H1 (cell line): ENCODE measurements at regions not wholly inside any gene's neighbourhood (a gene's known extent, or its start where the extent isn't known, plus 50 kb on each side); places are given as distances from the start of the nearest gene placed in this dataset.

Experiments used
- CTCF ChIA-PET: fragments of 300-600 bp; sonication (Branson Sonifier 250); formaldehyde crosslinking; loops from one replicate; lab custom pipeline; 2021; ENCODE audit not compliant: partially characterized antibody; lab: Charles Lee
- POLR2A ChIA-PET: fragments of 300-600 bp; sonication (Branson Sonifier 250); formaldehyde crosslinking; loops from one replicate; lab custom pipeline; 2021; ENCODE audit warnings: inconsistent platforms; ENCODE audit not compliant: partially characterized antibody; lab: Charles Lee
- DNase-seq, 2 experiments: peaks; one replicate each; pipeline versions ENCODE4 v3.0.0 to v3.0.0-alpha.2; 2010 to 2022; ENCODE audit warnings: low spot score in 2 of 2, low read depth in 1 of 2, mixed read lengths in 1 of 2
- FAIRE-seq: peaks from 2 replicates; lab custom pipeline; 2011; peaks lifted over from hg19 to GRCh38; lab: Jason Lieb, UNC
- H2AFZ ChIP-seq: 2 replicates; pipeline ENCODE4 v1.8.1; 2012; ENCODE audit warnings: low read length, inconsistent platforms
- H2AK5ac ChIP-seq: 2 replicates; pipeline ENCODE4 v1.6.1; 2013; ENCODE audit warnings: low read depth, low read length
- H2BK120ac ChIP-seq: replicated peaks from 2 replicates; pipeline ENCODE3; 2013; ENCODE audit warnings: low read depth, low read length, inconsistent platforms
- H2BK12ac ChIP-seq: 2 replicates; pipeline ENCODE4 v1.6.1; 2013; ENCODE audit warnings: low read depth, low read length
- H2BK15ac ChIP-seq: 2 replicates; pipeline ENCODE4 v1.6.1; 2013; ENCODE audit warnings: low read length
- H2BK20ac ChIP-seq: 2 replicates; pipeline ENCODE4 v1.6.1; 2013; ENCODE audit warnings: low read length
- H2BK5ac ChIP-seq: 2 replicates; pipeline ENCODE4 v1.6.1; 2013; ENCODE audit warnings: low read depth, low read length
- H3K14ac ChIP-seq: 2 replicates; pipeline ENCODE4 v1.6.1; 2013; ENCODE audit warnings: inconsistent platforms; ENCODE audit not compliant: insufficient read length
- H3K18ac ChIP-seq: 2 replicates; pipeline ENCODE4 v1.6.1; 2013; ENCODE audit warnings: low read length; ENCODE audit errors: extremely low read depth
- H3K23ac ChIP-seq: 2 replicates; pipeline ENCODE4 v1.6.1; 2013; ENCODE audit warnings: inconsistent platforms; ENCODE audit not compliant: insufficient read length
- H3K23me2 ChIP-seq: 2 replicates; pipeline ENCODE4 v1.6.1; 2013; ENCODE audit warnings: low read depth, low read length
- H3K27ac ChIP-seq: 2 replicates; pipeline ENCODE4 v1.6.1; 2011; ENCODE audit warnings: low read depth, low read length, inconsistent platforms
- H3K27me3 ChIP-seq, 4 experiments: replicated peaks in 1 of 4; 1 replicate in 1 of 4; 2 replicates in 3 of 4; pipeline versions ENCODE4 v1.6.1 to v1.8.1; 2011 to 2013; ENCODE audit warnings: low read length in 3 of 4, mild to moderate bottlenecking in 3 of 4, inconsistent platforms in 2 of 4, mixed read lengths in 2 of 4, moderate library complexity in 1 of 4; ENCODE audit not compliant: control insufficient read depth in 3 of 4, insufficient read depth in 3 of 4; ENCODE audit errors: extremely low read depth in 1 of 4
- H3K36me3 ChIP-seq, 4 experiments: 2 replicates each; pipeline versions ENCODE4 v1.6.1 to v1.8.1; 2011 to 2013; ENCODE audit warnings: mild to moderate bottlenecking in 4 of 4, low read length in 3 of 4, moderate library complexity in 2 of 4, control low read depth in 1 of 4, inconsistent platforms in 1 of 4; ENCODE audit not compliant: insufficient read depth in 4 of 4, control insufficient read depth in 2 of 4
- H3K4ac ChIP-seq: replicated peaks from 2 replicates; pipeline ENCODE3; 2013; ENCODE audit warnings: low read length, low read depth, mixed read lengths, inconsistent platforms; ENCODE audit not compliant: insufficient read length
- H3K4me1 ChIP-seq, 4 experiments: replicated peaks in 1 of 4; 1 replicate in 1 of 4; 2 replicates in 3 of 4; pipeline versions ENCODE4 v1.6.1 to v1.8.1; 2011 to 2013; ENCODE audit warnings: low read length in 3 of 4, inconsistent platforms in 2 of 4, mixed read lengths in 1 of 4; ENCODE audit not compliant: insufficient read depth in 4 of 4, control insufficient read depth in 3 of 4
- H3K4me2 ChIP-seq, 2 experiments: 2 replicates each; pipeline versions ENCODE4 v1.6.1 to v1.8.1; 2011 to 2013; ENCODE audit warnings: low read depth in 2 of 2, low read length in 2 of 2, control low read depth in 1 of 2, inconsistent platforms in 1 of 2, mild to moderate bottlenecking in 1 of 2; ENCODE audit not compliant: insufficient read depth in 1 of 2
- H3K4me3 ChIP-seq, 4 experiments: fragments of 200-600, 300-600 bp in 1 of 4; sonication (generic), shearing (Covaris generic), sonication (Bioruptor Twin) in 1 of 4; 2 replicates each; pipeline versions ENCODE4 v1.5.1 to v1.8.1; 2011 to 2016; ENCODE audit warnings: low read length in 4 of 4, low read depth in 3 of 4, control low read depth in 2 of 4, inconsistent platforms in 2 of 4, mild to moderate bottlenecking in 2 of 4, mixed read lengths in 1 of 4, moderate library complexity in 1 of 4; ENCODE audit not compliant: insufficient read depth in 2 of 4; ENCODE audit errors: extremely low read depth in 1 of 4
- H3K56ac ChIP-seq: replicated peaks from 2 replicates; pipeline ENCODE3; 2013; ENCODE audit warnings: low read depth, mild to moderate bottlenecking, mixed read lengths, low read length, inconsistent platforms; ENCODE audit not compliant: insufficient read length
- H3K79me1 ChIP-seq: 2 replicates; pipeline ENCODE4 v1.6.1; 2013; ENCODE audit warnings: low read depth, low read length, control low read depth
- H3K79me2 ChIP-seq, 2 experiments: 2 replicates each; pipeline versions ENCODE4 v1.6.1 to v1.8.1; 2012 to 2013; ENCODE audit warnings: low read length in 2 of 2, mild to moderate bottlenecking in 2 of 2, inconsistent platforms in 1 of 2; ENCODE audit not compliant: insufficient read depth in 2 of 2, control insufficient read depth in 1 of 2
- H3K9ac ChIP-seq, 4 experiments: replicated peaks in 1 of 4; 1 replicate in 1 of 4; 2 replicates in 3 of 4; pipeline versions ENCODE4 v1.6.1 to v1.8.1; 2011 to 2013; ENCODE audit warnings: low read depth in 3 of 4, low read length in 3 of 4, control low read depth in 2 of 4, mild to moderate bottlenecking in 2 of 4, moderate library complexity in 2 of 4, inconsistent platforms in 1 of 4; ENCODE audit errors: extremely low read depth in 1 of 4
- H3K9me3 ChIP-seq, 2 experiments: 2 replicates each; pipeline versions ENCODE4 v1.6.1 to v1.8.1; 2012 to 2013; ENCODE audit warnings: mild to moderate bottlenecking in 2 of 2, moderate library complexity in 2 of 2, control low read depth in 1 of 2, inconsistent platforms in 1 of 2, low read depth in 1 of 2, low read length in 1 of 2, mixed read lengths in 1 of 2; ENCODE audit not compliant: insufficient read depth in 2 of 2
- H4K20me1 ChIP-seq, 2 experiments: replicated peaks in 1 of 2; 2 replicates each; pipeline versions ENCODE3 to v1.8.1; 2011 to 2013; ENCODE audit warnings: inconsistent platforms in 2 of 2, low read length in 2 of 2, mild to moderate bottlenecking in 1 of 2; ENCODE audit not compliant: insufficient read depth in 2 of 2, control insufficient read depth in 1 of 2
- H4K5ac ChIP-seq: 2 replicates; pipeline ENCODE4 v1.6.1; 2013; ENCODE audit warnings: low read length, low read depth, mixed read lengths, inconsistent platforms; ENCODE audit not compliant: insufficient read length
- H4K8ac ChIP-seq: 2 replicates; pipeline ENCODE4 v1.8.0; 2013; ENCODE audit warnings: mild to moderate bottlenecking, moderate library complexity, low read length, inconsistent platforms; ENCODE audit not compliant: insufficient read depth; ENCODE audit errors: extremely low read depth
- H4K91ac ChIP-seq: replicated peaks from 2 replicates; pipeline ENCODE3; 2013; ENCODE audit warnings: low read length, mixed read lengths, inconsistent platforms; ENCODE audit not compliant: insufficient read length
- WGBS, 2 experiments: shearing (Covaris generic) in 1 of 2; methylation state at CpG; one replicate each; pipeline versions ENCODE4 v1.1.6 to v1.1.7; 2013 to 2015; ENCODE audit warnings: low lambda C conversion rate in 2 of 2, mixed read lengths in 2 of 2, inconsistent platforms in 1 of 2, low coverage in 1 of 2, missing lambda C conversion rate in 1 of 2; ENCODE audit not compliant: insufficient replicate concordance in 2 of 2, insufficient coverage in 1 of 2, insufficient read length in 1 of 2; ENCODE audit errors: extremely low coverage in 1 of 2, missing lambda C conversion rate in 1 of 2; 5-methylcytosine and 5-hydroxymethylcytosine counted together
- TF ChIP-seq, protein P1 (sequence below): fragments of 300-600 bp; sonication (generic); IDR thresholded peaks from 2 replicates; pipeline ENCODE4 v1.7.1; 2012; ENCODE audit warnings: low read length, moderate library complexity, mild to moderate bottlenecking, inconsistent platforms; ENCODE audit not compliant: insufficient replicate concordance

DNA sequence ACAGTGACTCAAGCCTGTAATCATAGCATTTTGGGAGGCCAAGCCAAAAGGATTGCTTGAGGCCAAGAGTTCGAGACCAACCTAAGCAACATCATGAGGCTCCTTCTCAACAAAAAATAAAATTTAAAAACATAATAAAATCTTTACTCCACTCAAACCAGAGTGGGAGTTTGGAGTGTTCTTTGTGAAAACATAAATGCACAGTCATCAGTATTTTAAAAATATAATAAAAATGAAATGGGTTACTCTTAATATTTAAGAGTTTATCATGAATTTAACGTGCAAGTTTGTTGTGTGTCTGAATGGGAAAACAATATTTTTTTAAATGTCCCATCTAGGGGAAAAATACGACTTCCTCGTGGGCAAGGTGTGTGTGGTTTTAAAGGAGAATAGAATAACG is 78.6 kb upstream of the STARD13 start:
- H3K23me2 ChIP-seq = no peaks in the 10 kb centered on the region
- FAIRE-seq (no peak), DNase-seq (no peak)
- no peak overlapping the region for H4K91ac ChIP-seq
- H3K36me3 ChIP-seq = no peaks in the 10 kb centered on the region
- H3K56ac ChIP-seq = no peak overlapping the region
- no peak overlapping the region for H2BK20ac ChIP-seq
- H4K5ac ChIP-seq = no peak overlapping the region
- H3K79me2 ChIP-seq = no peaks in the 10 kb centered on the region
- peaks cover 0 to 4% of the 10 kb centered on the region in 2 experiments; a peak in 1 of 4 replicates for H3K9me3 ChIP-seq
- H2AFZ ChIP-seq = no peak overlapping the region
- no peak overlapping the region for H2AK5ac ChIP-seq
- H3K9ac ChIP-seq = no peak overlapping the region
- POLR2A ChIA-PET = no interaction called here
- CTCF ChIA-PET = no interaction called here
- no peak overlapping the region for H3K18ac ChIP-seq
- no peak overlapping the region for H2BK120ac ChIP-seq
- H3K14ac ChIP-seq = no peak overlapping the region
- H3K27ac ChIP-seq = no peak overlapping the region
- no peaks in the 10 kb centered on the region for H3K4me1 ChIP-seq
- H2BK5ac ChIP-seq = no peak overlapping the region
- WGBS, 2 experiments = 89% methylated on average over 5 of the region's 5 CpGs; no CpG with 5 or more reads in 1 of the 2 experiments
- no peak overlapping the region for H2BK12ac ChIP-seq
- no peak overlapping the region for H4K8ac ChIP-seq
- no peak overlapping the region for H3K4ac ChIP-seq
- H3K79me1 ChIP-seq = no peaks in the 10 kb centered on the region
- H3K4me3 ChIP-seq = no peak overlapping the region
- no peaks in the 10 kb centered on the region for H3K27me3 ChIP-seq
- no peak overlapping the region for H3K4me2 ChIP-seq
- H3K23ac ChIP-seq = no peak overlapping the region
- H2BK15ac ChIP-seq = no peak overlapping the region
- no peaks in the 10 kb centered on the region for H4K20me1 ChIP-seq
- TF ChIP-seq, protein P1, sequence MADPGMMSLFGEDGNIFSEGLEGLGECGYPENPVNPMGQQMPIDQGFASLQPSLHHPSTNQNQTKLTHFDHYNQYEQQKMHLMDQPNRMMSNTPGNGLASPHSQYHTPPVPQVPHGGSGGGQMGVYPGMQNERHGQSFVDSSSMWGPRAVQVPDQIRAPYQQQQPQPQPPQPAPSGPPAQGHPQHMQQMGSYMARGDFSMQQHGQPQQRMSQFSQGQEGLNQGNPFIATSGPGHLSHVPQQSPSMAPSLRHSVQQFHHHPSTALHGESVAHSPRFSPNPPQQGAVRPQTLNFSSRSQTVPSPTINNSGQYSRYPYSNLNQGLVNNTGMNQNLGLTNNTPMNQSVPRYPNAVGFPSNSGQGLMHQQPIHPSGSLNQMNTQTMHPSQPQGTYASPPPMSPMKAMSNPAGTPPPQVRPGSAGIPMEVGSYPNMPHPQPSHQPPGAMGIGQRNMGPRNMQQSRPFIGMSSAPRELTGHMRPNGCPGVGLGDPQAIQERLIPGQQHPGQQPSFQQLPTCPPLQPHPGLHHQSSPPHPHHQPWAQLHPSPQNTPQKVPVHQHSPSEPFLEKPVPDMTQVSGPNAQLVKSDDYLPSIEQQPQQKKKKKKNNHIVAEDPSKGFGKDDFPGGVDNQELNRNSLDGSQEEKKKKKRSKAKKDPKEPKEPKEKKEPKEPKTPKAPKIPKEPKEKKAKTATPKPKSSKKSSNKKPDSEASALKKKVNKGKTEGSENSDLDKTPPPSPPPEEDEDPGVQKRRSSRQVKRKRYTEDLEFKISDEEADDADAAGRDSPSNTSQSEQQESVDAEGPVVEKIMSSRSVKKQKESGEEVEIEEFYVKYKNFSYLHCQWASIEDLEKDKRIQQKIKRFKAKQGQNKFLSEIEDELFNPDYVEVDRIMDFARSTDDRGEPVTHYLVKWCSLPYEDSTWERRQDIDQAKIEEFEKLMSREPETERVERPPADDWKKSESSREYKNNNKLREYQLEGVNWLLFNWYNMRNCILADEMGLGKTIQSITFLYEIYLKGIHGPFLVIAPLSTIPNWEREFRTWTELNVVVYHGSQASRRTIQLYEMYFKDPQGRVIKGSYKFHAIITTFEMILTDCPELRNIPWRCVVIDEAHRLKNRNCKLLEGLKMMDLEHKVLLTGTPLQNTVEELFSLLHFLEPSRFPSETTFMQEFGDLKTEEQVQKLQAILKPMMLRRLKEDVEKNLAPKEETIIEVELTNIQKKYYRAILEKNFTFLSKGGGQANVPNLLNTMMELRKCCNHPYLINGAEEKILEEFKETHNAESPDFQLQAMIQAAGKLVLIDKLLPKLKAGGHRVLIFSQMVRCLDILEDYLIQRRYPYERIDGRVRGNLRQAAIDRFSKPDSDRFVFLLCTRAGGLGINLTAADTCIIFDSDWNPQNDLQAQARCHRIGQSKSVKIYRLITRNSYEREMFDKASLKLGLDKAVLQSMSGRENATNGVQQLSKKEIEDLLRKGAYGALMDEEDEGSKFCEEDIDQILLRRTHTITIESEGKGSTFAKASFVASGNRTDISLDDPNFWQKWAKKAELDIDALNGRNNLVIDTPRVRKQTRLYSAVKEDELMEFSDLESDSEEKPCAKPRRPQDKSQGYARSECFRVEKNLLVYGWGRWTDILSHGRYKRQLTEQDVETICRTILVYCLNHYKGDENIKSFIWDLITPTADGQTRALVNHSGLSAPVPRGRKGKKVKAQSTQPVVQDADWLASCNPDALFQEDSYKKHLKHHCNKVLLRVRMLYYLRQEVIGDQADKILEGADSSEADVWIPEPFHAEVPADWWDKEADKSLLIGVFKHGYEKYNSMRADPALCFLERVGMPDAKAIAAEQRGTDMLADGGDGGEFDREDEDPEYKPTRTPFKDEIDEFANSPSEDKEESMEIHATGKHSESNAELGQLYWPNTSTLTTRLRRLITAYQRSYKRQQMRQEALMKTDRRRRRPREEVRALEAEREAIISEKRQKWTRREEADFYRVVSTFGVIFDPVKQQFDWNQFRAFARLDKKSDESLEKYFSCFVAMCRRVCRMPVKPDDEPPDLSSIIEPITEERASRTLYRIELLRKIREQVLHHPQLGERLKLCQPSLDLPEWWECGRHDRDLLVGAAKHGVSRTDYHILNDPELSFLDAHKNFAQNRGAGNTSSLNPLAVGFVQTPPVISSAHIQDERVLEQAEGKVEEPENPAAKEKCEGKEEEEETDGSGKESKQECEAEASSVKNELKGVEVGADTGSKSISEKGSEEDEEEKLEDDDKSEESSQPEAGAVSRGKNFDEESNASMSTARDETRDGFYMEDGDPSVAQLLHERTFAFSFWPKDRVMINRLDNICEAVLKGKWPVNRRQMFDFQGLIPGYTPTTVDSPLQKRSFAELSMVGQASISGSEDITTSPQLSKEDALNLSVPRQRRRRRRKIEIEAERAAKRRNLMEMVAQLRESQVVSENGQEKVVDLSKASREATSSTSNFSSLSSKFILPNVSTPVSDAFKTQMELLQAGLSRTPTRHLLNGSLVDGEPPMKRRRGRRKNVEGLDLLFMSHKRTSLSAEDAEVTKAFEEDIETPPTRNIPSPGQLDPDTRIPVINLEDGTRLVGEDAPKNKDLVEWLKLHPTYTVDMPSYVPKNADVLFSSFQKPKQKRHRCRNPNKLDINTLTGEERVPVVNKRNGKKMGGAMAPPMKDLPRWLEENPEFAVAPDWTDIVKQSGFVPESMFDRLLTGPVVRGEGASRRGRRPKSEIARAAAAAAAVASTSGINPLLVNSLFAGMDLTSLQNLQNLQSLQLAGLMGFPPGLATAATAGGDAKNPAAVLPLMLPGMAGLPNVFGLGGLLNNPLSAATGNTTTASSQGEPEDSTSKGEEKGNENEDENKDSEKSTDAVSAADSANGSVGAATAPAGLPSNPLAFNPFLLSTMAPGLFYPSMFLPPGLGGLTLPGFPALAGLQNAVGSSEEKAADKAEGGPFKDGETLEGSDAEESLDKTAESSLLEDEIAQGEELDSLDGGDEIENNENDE = no peak
